ELF-1 (cell line): ENCODE measurements at regions not wholly inside any gene's neighbourhood (a gene's known extent, or its start where the extent isn't known, plus 50 kb on each side); places are given as distances from the start of the nearest gene placed in this dataset.
"Not testable (repeated sequence)": the region's sequence is repeated elsewhere in the genome, so short reads cannot be mapped to it uniquely, and the experiment has no call there.

ENCODE experiments used
- DNase-seq: peaks from one replicate; pipeline ENCODE4 v3.0.0-alpha.2; 2016; ENCODE audit warnings: low read depth, low spot score

GRCh38 chr4:24209131-24209530 lies 319.3 kb upstream of the PPARGC1A start:
- DNase-seq, result no peak

- no peak for DNase-seq
Observed at GRCh38 chr4:24208691-24209090, 318.8 kb upstream of the PPARGC1A start.

DNA sequence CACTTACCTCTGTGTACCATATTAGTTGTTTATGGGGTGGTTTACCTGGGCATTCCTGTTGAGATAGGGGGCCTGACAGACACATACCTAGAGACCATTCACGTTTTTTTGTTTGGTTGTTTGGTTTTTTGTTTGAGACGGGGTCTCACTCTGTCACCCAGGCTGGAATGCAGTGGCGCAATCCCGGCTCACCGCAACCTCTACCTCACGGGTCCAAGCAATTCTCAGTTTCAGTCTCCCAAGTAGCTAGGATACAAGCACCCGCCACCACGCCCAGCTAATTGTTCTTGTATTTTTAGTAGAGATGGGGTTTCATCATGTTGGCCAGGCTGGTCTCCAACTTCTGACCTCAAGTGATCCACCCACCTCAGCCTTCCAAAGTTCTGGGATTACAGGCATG lies 314.9 kb upstream of the PPARGC1A start:
- DNase-seq, result not testable (repeated sequence)

DNA sequence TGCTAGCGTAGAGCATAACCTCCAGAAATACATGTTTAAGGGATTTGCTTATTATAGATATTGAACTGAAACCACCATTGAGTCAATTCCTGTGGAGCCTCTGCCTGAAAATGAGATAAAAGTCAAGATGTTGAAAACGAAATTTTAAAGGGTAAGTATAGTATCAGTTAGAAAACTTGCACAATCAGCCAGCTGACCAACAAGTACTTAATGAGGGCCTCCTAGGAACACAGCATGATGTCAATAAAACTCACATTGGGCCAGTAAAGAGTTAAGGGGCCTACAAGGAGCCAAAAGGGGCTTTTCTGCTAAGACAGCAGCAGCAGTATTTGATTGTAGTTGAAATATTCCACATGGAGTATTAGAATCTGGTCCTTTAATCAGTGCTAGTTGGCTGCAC lies 314.1 kb upstream of the PPARGC1A start:
- no peak for DNase-seq

DNA sequence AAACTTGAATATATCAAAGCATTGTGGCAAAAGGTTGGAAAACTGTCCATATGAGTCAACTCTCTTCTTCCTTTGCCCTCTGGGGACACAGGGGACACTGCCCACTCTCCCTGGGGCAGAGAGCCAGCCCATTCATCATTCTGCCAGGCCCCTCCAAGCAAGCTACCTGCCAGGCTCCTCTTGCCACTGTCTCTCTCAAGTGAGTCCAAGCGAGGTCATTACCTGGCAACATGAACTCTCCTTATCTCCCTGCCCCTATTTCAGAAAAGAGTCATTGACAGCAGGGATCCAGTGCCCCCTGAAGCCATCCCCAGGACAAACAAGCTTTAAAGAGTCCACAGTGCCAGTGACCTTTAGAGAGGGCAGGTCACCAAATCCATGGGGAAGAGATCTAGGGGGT lies 312.7 kb upstream of the PPARGC1A start:
- DNase-seq, result no peak

DNA sequence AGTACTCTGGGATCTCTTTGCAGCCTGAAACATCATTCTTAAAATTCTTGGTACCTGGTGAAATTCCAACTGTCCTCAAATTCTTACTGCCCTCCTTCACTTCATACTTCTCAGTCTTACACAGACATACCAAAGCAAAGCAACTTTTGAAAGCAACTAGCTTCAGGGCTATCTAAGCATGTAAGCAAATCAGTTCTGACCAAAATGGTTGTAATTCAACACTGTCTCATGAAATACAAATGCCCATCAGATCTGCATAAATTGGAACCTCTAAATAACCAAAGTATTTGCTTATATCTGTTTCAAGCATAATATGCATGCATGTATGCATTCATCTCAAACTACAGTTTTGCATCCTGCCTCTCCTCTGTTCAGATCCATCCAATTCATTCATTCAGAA lies 308.1 kb upstream of the PPARGC1A start:
- no peak for DNase-seq

DNA sequence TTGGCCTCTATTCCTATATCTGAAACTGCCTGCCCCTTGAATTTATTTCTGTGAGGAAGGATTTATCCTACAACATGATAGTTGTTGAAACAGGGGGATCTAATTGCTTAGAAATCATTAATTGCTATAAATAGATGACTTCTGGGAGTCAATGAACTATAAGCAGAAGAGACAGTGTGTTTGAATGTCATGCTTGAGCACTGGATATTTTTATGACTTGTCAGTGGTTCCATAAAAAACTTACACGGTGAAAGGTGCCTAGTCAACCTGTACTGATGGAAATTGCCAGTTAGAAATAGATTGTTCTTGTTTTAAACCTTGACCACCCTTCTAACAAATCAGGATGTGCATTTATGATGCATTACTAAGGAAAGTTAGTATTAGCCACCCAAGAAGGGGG lies 306.9 kb upstream of the PPARGC1A start:
- no peak for DNase-seq

DNA sequence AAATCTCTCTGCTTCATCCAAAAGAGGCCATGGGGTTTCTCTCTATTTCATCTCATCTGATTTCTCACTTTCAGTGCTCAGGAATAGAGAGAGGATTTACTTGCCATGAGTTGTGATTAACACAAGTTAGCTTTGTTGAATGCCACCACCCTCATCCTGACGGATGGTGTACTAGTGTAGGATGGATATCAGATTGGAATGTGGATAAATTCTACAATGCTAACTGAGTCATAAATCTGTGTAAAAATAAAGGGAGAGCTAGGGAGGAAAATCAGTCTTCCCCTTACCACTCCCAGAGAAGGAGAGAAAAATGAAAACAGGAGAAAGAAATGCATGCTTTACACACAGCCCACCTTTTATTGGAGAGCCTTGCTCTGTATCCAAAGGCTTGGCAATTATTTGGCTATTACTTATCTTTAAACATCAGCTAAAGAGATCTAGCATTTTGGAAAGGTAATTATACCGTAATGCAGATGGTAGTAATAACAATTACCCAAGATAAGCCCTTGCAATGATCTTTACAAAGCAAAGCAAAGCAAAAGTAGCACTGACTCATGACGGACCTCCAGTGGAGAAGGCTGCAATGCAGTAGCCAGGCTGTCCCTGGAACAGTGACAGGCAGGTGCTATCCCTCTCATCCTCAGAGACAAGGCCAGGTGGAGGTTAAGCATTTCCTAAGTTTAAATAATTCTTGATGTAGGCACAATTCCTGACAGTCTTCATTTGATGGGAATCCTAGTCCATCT lies 306.3 kb upstream of the PPARGC1A start:
- no peak for DNase-seq

GRCh38 chr4:24192018-24192641 lies 302.3 kb upstream of the PPARGC1A start:
- no peak for DNase-seq

- no peak for DNase-seq
Observed at GRCh38 chr4:24190761-24191695, 301.2 kb upstream of the PPARGC1A start.

DNA sequence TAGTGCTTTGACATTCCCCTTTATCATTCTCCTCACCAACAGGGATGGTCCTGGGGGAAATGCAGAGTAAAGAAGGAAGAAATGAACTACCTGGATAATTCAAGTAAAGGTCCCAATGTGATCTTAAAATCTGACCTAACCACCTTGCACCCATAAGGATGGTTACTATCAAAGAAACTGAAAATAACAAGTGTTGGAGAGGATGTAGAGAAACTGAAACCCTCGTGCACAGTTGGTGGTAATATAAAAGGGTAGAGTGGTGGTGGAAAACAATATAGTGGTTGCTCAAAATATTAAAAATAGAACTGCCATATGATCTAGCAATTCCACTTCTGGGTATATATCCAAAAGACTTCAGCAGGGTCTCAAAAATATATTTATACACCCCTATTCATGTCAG lies 298.6 kb upstream of the PPARGC1A start:
- no peak for DNase-seq

GRCh38 chr4:24186466-24186865 lies 296.6 kb upstream of the PPARGC1A start:
- no peak for DNase-seq

GRCh38 chr4:24181005-24181404 lies 291.2 kb upstream of the PPARGC1A start:
- DNase-seq, result no peak

DNA sequence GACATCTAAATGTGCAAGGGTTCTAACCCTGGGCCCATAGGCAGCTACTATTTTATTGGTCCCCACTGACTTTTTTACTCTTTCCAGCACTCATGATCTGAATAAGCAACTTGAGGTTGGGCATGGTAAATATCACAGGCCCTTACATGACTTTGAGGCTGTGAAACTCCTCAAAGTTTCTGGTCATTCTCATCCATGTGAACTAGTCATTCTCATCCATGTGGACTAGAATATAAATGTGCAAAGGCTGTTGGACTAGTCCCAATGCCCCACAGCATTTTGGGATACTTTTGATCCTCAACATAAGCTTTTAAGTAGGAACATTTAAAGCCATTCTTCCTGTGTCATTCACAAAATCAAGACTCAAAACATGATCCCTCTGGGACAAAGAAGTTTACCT lies 290.7 kb upstream of the PPARGC1A start:
- DNase-seq, result no peak

DNA sequence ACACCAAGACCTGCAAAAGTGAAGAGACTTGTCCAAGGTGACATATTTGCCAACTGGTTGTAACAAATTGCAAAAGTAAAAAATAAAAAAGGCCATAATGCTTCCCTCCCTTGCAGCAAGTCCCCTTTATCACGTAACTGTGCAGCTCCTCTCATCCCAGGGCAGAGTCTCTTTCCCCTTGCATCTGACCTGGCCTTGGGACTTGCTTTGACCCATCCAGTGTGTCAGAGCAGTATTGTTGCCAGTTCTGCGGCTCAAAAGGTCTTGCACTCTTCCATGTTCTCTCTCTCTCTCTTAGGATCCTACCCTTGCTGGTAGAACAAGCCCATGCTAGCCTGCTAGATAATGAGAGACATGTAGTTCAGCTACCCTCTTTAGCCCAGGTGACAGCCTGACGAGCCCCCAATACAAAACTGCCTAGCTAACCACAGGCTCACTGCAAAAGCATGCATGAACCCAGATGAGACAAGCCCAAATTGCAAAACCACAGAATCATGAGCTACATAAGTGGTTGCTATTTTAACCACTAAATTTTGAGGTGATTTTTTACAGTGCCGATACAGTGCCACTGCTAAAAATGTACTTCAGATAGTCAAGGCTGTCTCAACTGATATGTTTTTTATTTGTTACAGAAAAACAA lies 289.5 kb upstream of the PPARGC1A start:
- DNase-seq, result no peak

DNA sequence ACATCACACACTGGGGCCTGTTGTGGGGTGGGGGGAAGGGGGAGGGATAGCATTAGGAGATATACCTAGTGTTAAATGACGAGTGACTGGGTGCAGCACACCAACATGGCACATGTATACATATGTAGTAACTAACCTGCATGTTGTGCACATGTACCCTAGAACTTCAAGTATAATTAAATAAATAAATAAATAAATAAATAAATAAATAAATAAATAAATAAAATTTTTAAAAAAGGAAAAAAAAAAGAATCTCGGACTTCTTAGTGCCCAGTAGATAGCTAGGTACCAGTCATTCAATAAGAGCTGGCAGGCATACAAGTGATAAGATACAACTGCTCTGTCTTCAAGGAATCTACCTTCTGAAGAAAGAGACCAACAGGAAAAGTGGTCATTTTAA lies 287.6 kb upstream of the PPARGC1A start:
- not testable (repeated sequence) for DNase-seq

GRCh38 chr4:24175707-24176106 lies 285.9 kb upstream of the PPARGC1A start:
- DNase-seq, result no peak

- DNase-seq, result peak; percentile 7
Observed at GRCh38 chr4:24174602-24175001, 284.8 kb upstream of the PPARGC1A start.

GRCh38 chr4:24172406-24172805 lies 282.6 kb upstream of the PPARGC1A start:
- peak; percentile 40 for DNase-seq

GRCh38 chr4:24169956-24170355 lies 280.1 kb upstream of the PPARGC1A start:
- no peak for DNase-seq

DNA sequence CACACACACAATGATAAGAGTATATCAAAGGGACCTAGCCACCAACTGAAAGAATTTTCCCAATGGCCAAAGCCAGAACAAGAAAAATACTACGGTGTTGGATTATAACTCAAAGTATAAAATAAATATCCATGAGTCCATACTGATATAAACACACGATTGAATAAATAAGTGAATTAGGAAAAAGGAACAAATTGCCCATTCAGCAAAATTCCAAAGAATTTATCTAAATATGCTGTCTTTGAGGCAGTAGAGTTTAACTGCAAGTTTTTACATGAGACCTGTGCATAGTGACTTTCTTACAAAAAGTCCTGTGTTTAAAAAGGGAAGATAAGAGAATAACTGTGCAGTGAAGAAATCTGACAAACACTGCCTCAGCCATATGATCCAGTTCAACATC lies 278.8 kb upstream of the PPARGC1A start:
- no peak for DNase-seq

GRCh38 chr4:24166501-24166900 lies 276.7 kb upstream of the PPARGC1A start:
- DNase-seq, result no peak
